Fibroblast of lung (primary cell): ENCODE measurements at regions not wholly inside any gene's neighbourhood (a gene's known extent, or its start where the extent isn't known, plus 50 kb on each side); places are given as distances from the start of the nearest gene placed in this dataset.

ENCODE experiments used
- EZH2 ChIP-seq: IDR thresholded peaks from 2 replicates; pipeline ENCODE4 v1.5.1; 2012; ENCODE audit warnings: low read length, control low read depth, mild to moderate bottlenecking; ENCODE audit errors: missing control alignments
- TF ChIP-seq, protein P1 (sequence below), 2 donors: IDR thresholded peaks in 1 of 2; conservative IDR thresholded peaks in 1 of 2; 1 replicate in 1 of 2; 2 replicates in 1 of 2; pipeline ENCODE4 v1.5.1; 2011 to 2012; ENCODE audit warnings: low read length in 2 of 2, control low read depth in 1 of 2, inconsistent platforms in 1 of 2, low read depth in 1 of 2, mild to moderate bottlenecking in 1 of 2

DNA sequence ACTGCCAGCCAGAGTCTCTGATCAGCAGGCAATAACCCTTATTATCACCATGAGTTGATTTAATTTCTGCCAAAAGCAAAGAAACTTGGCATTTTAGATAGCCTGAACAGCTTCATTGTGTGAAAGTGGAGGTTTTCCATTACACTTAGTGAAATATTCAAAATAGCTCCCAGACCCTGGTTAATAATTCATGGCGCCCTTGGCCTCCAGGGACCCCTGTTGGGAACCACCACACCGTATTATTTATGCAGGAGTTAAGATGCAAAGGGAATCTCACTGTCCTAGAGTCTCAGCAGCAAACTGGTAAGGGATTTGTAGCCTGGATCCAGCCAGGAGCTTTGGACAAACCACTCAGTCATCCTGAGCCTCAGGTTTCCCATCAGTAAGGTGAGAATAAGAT is 110.0 kb upstream of the PABPC3 start:
- TF ChIP-seq EZH2 = no peak
- TF ChIP-seq, protein P1, sequence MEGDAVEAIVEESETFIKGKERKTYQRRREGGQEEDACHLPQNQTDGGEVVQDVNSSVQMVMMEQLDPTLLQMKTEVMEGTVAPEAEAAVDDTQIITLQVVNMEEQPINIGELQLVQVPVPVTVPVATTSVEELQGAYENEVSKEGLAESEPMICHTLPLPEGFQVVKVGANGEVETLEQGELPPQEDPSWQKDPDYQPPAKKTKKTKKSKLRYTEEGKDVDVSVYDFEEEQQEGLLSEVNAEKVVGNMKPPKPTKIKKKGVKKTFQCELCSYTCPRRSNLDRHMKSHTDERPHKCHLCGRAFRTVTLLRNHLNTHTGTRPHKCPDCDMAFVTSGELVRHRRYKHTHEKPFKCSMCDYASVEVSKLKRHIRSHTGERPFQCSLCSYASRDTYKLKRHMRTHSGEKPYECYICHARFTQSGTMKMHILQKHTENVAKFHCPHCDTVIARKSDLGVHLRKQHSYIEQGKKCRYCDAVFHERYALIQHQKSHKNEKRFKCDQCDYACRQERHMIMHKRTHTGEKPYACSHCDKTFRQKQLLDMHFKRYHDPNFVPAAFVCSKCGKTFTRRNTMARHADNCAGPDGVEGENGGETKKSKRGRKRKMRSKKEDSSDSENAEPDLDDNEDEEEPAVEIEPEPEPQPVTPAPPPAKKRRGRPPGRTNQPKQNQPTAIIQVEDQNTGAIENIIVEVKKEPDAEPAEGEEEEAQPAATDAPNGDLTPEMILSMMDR (conservative IDR thresholded peaks at IDR 0.05 in 1 of 2, IDR thresholded peaks at IDR 0.05 in 1 of 2; ENCODE audit: low read depth in 1 of 2, low read length in 2 of 2) = no peak
